ENCODE measurements at regions not wholly inside any gene's neighbourhood (a gene's known extent, or its start where the extent isn't known, plus 50 kb on each side); places are given as distances from the start of the nearest gene placed in this dataset.

DNA sequence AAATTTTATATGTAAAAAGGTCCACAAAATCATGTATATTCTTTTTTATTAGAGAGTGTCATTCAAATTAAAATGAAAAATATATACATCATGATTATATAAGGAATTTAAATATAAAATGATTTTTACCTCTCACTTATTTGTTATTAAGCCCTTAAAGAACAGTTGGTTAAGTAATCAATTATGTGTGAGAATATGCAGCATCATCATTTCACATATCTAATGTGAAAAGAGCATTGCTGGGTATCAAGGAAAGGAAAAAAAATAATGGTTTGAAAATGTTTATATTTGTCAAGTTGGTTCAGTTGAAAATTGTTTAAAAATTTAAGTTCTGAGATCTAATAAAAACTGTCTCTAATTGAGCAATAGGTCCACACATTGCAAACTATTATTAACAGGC is 363.6 kb upstream of the GRM3 start (continued):
- no peak for TF ChIP-seq MGA (IDR thresholded peaks at IDR 0.05)
- no peak for TF ChIP-seq STAG1 (CRISPR knock-in tag; IDR thresholded peaks at IDR 0.05; ENCODE audit: borderline replicate concordance)
- TF ChIP-seq EP400 (IDR thresholded peaks at IDR 0.05) = no peak
- TF ChIP-seq ZNF785 (CRISPR knock-in tag; IDR thresholded peaks at IDR 0.05) = no peak
- peak; percentile 55; the same call in 1 of the 2 replicates for TF ChIP-seq ZNF316 (IDR thresholded peaks at IDR 0.05)
- TF ChIP-seq GATA2 (CRISPR knock-in tag; IDR thresholded peaks at IDR 0.05) = no peak
- TF ChIP-seq C11orf30 (IDR thresholded peaks at IDR 0.05; ENCODE audit: low read depth) = peak; percentile 19; the same call in 1 of the 2 replicates
- no peak for TF ChIP-seq ZNF41 (CRISPR knock-in tag; conservative IDR thresholded peaks at IDR 0.05)
- TF ChIP-seq ZC3H4 (CRISPR knock-in tag; IDR thresholded peaks at IDR 0.05; ENCODE audit: borderline replicate concordance) = no peak

Measured in K562 (cell line).